GM06990 (cell line): ENCODE measurements at regions not wholly inside any gene's neighbourhood (a gene's known extent, or its start where the extent isn't known, plus 50 kb on each side); places are given as distances from the start of the nearest gene placed in this dataset.

Experiments
- DNase-seq: peaks from one replicate; pipeline ENCODE4 v3.0.0-alpha.2; 2011; ENCODE audit not compliant: insufficient read length; ENCODE audit errors: extremely low read depth
- H3K27me3 ChIP-seq: replicated peaks from 2 replicates; pipeline ENCODE4 v1.6.0; 2011; ENCODE audit warnings: low read length; ENCODE audit not compliant: control insufficient read depth, insufficient read depth
- H3K36me3 ChIP-seq: 2 replicates; pipeline ENCODE4 v1.5.1; 2011; ENCODE audit warnings: low read length; ENCODE audit not compliant: control insufficient read depth, insufficient read depth
- H3K4me3 ChIP-seq: replicated peaks from 2 replicates; pipeline ENCODE4 v1.5.1; 2011; ENCODE audit warnings: low read depth, mild to moderate bottlenecking, control low read depth, low read length
- CTCF ChIP-seq: IDR thresholded peaks from 2 replicates; pipeline ENCODE4 v1.5.1; 2011; ENCODE audit warnings: low read length, control low read depth, mild to moderate bottlenecking, inconsistent platforms; ENCODE audit not compliant: insufficient read depth, poor library complexity, severe bottlenecking

DNA sequence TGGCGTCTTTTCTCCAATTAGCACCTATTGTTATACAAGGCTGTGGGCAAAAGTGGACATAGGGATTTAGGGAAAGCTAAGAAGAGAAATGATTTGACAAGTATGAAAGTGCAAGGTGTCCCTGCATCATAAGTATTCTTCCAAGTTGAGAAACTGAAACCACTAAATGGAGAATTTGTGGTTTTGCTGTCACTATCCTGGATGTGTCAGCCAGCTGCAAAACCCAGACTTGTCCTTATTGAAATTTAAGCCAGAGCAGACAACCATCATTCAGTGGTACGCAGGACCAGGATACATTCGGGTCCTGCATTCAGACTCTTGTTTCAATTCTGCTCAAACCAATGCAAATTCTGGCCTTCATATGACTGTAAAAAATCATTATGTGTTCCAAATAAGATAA is 384.8 kb upstream of the TGFBR2 start:
- Histone ChIP-seq H3K36me3 (no peaks in the 10 kb centered on the region), H3K4me3 (no peak overlapping the region), H3K27me3 (no peaks in the 10 kb centered on the region; the same call in 1 of the 2 replicates)
- TF ChIP-seq CTCF = no peak
- DNase-seq = no peak

DNA sequence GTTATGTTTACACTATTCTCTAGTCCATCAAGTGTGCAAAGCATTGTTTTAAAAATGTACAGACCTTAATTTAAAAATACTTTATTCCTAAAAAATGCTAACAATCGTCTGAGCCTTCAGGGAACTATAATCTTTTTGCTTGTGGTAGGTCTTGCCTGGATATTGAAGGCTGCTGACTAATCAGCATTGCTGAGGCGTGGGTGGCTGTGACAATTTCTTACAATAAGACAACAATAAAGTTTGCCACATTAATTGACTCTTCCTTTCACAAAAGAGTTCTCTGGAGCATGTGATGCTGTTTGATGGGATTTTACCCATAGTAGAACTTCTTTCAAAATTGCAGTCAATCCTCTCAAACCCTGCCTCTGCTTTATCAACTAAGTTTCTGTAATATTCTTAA is 384.0 kb upstream of the TGFBR2 start:
- H3K36me3 ChIP-seq = no peaks in the 10 kb centered on the region
- H3K4me3 ChIP-seq = no peak overlapping the region
- no peak for DNase-seq
- TF ChIP-seq CTCF = no peak
- no peaks in the 10 kb centered on the region; the same call in 1 of the 2 replicates for H3K27me3 ChIP-seq

- TF ChIP-seq CTCF = no peak
- no peak overlapping the region for H3K4me3 ChIP-seq
- H3K36me3 ChIP-seq = no peaks in the 10 kb centered on the region
- no peaks in the 10 kb centered on the region; the same call in 1 of the 2 replicates for H3K27me3 ChIP-seq
- no peak for DNase-seq
Observed at GRCh38 chr3:30225021-30225420, 381.4 kb upstream of the TGFBR2 start.

- no peak for DNase-seq
- no peak for TF ChIP-seq CTCF
- H3K27me3 ChIP-seq = no peaks in the 10 kb centered on the region; the same call in 1 of the 2 replicates
Observed at GRCh38 chr3:30226601-30227151, 379.7 kb upstream of the TGFBR2 start.

GRCh38 chr3:30227571-30228301 is 378.7 kb upstream of the TGFBR2 start:
- H3K27me3 ChIP-seq = no peaks in the 10 kb centered on the region; the same call in 1 of the 2 replicates
- H3K4me3 ChIP-seq = no peak overlapping the region
- TF ChIP-seq CTCF = no peak
- H3K36me3 ChIP-seq = no peaks in the 10 kb centered on the region
- no peak for DNase-seq

More at GRCh38 chr3:30226601-30227151, 379.7 kb upstream of the TGFBR2 start:
- Histone ChIP-seq H3K36me3 (no peaks in the 10 kb centered on the region), H3K4me3 (no peak overlapping the region)
